ENCODE measurements at regions not wholly inside any gene's neighbourhood (a gene's known extent, or its start where the extent isn't known, plus 50 kb on each side); places are given as distances from the start of the nearest gene placed in this dataset.

- Histone ChIP-seq H3K36me3 (ENCODE audit: low read depth, low read length) (no peaks in the 10 kb centered on the region), H3K27me3 (ENCODE audit: low read length) (no peaks in the 10 kb centered on the region), H3K9me2 (replicated peaks; ENCODE audit: low read length) (no peaks in the 10 kb centered on the region), H3K9ac (ENCODE audit: low read length) (no peak overlapping the region), H4K20me1 (ENCODE audit: low read length) (no peaks in the 10 kb centered on the region), H2AFZ (ENCODE audit: low read length) (no peak overlapping the region), H3K79me2 (ENCODE audit: low read length) (no peaks in the 10 kb centered on the region), H3K4me3 (ENCODE audit: low read length) (no peak overlapping the region), H3F3A (ENCODE audit: low read length, unreplicated experiment) (no peaks in the 10 kb centered on the region), H3K4me1 (ENCODE audit: insufficient read depth, low read length) (no peaks in the 10 kb centered on the region), H3K9me3 (ENCODE audit: low read length) (no peaks in the 10 kb centered on the region), H3K27ac (ENCODE audit: low read length) (no peak overlapping the region), H3K4me2 (ENCODE audit: low read length) (no peak overlapping the region)
- ATAC-seq (no peak), DNase-seq (no peak)
- intact Hi-C loops (cut with micrococcal nuclease): loop anchor here (5.0 kb wide), 1 partner anchor 231 kb away; no protein-coding TSS in a partner anchor
- POLR2A ChIA-PET (ENCODE audit: unreplicated experiment): no interaction called here
- CTCF ChIA-PET: no interaction called here
- TF ChIP-seq CTCF (conservative IDR thresholded peaks at IDR 0.05; ENCODE audit: low read depth, low read length) (no peak), EZH2phosphoT487 (IDR thresholded peaks at IDR 0.05; ENCODE audit: borderline replicate concordance, low read length) (no peak), EZH2 (IDR thresholded peaks at IDR 0.05; ENCODE audit: low read length, unreplicated experiment) (no peak)
- no TSS peak for BruUV-seq (replicated peaks)
Measured at GRCh38 chr13:57858376-57858775, 226.8 kb downstream of the PCDH17 start.

GRCh38 chr13:57862879-57863278 is 231.3 kb downstream of the PCDH17 start:
- POLR2A ChIA-PET (ENCODE audit: unreplicated experiment): no interaction called here
- CTCF ChIA-PET: no interaction called here
- TF ChIP-seq EZH2phosphoT487 (IDR thresholded peaks at IDR 0.05; ENCODE audit: borderline replicate concordance, low read length): no peak
- no peak for TF ChIP-seq CTCF (conservative IDR thresholded peaks at IDR 0.05; ENCODE audit: low read depth, low read length)
- no peak for TF ChIP-seq EZH2 (IDR thresholded peaks at IDR 0.05; ENCODE audit: low read length, unreplicated experiment)

DNA sequence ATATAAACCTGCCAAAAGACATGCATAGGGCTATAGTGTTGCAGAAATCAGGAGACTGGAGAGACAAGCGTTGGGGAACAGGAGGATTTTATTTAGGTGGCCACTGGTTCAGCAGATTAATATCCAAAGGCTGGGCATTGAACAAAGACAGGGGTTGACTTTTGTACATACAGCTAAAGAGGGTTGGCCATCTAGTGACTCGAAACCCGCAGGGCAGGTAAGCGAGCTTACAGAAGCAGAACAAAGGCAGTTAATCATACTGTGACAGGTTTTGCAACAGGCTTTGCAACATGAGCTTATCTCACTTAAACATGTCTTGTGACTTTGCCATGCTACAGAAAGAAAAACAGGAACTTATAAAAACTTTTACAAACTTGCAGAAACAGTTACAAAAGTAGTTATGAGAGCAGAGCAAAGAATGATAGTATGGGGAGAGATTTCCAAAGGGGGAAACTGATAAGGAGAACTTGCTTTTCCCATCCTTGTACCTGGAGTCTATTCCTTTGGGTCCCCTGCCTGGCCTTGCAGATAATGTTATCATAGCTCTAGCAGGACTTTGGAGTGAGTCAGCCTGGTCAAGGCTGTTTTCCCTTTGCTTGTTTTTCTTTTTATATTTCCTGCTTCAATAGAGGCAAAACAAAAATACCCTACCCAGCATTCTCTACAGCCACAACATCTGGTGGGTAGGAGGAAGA is 234.2 kb downstream of the PCDH17 start:
- no peaks in the 10 kb centered on the region for H3K36me3 ChIP-seq (ENCODE audit: low read depth, low read length)

More at GRCh38 chr13:57862879-57863278, 231.3 kb downstream of the PCDH17 start:
- no TSS peak for BruUV-seq (replicated peaks)
- no peaks in the 10 kb centered on the region for H3K9me2 ChIP-seq (replicated peaks; ENCODE audit: low read length)
- no peak for DNase-seq
- H3K4me3 ChIP-seq (ENCODE audit: low read length): no peak overlapping the region
- no peaks in the 10 kb centered on the region for H3K27me3 ChIP-seq (ENCODE audit: low read length)
- H3K79me2 ChIP-seq (ENCODE audit: low read length): no peaks in the 10 kb centered on the region
- no peak overlapping the region for H3K27ac ChIP-seq (ENCODE audit: low read length)
- H2AFZ ChIP-seq (ENCODE audit: low read length): no peak overlapping the region
- H3K9me3 ChIP-seq (ENCODE audit: low read length): no peaks in the 10 kb centered on the region
- no peaks in the 10 kb centered on the region for H3F3A ChIP-seq (ENCODE audit: low read length, unreplicated experiment)
- intact Hi-C loops (cut with micrococcal nuclease): no loop called here
- H3K4me2 ChIP-seq (ENCODE audit: low read length): no peak overlapping the region
- no peaks in the 10 kb centered on the region for H3K36me3 ChIP-seq (ENCODE audit: low read depth, low read length)
- no peaks in the 10 kb centered on the region for H3K4me1 ChIP-seq (ENCODE audit: insufficient read depth, low read length)
- ATAC-seq: no peak
- H3K9ac ChIP-seq (ENCODE audit: low read length): no peak overlapping the region
- no peaks in the 10 kb centered on the region for H4K20me1 ChIP-seq (ENCODE audit: low read length)

More for the DNA sequence above, 234.2 kb downstream of the PCDH17 start:
- ChIA-PET POLR2A (ENCODE audit: unreplicated experiment) (interaction anchor here (1.1 kb wide), 1 partner anchor 99 kb away, joined by 4 read pairs; no protein-coding TSS in a partner anchor), CTCF (no interaction called here)
- Histone ChIP-seq H3K4me3 (ENCODE audit: low read length) (no peak overlapping the region), H4K20me1 (ENCODE audit: low read length) (no peaks in the 10 kb centered on the region), H3K9me2 (replicated peaks; ENCODE audit: low read length) (no peaks in the 10 kb centered on the region), H2AFZ (ENCODE audit: low read length) (no peak overlapping the region), H3K4me2 (ENCODE audit: low read length) (no peak overlapping the region), H3K9me3 (ENCODE audit: low read length) (no peaks in the 10 kb centered on the region), H3F3A (ENCODE audit: low read length, unreplicated experiment) (no peaks in the 10 kb centered on the region), H3K79me2 (ENCODE audit: low read length) (no peaks in the 10 kb centered on the region), H3K4me1 (ENCODE audit: insufficient read depth, low read length) (no peaks in the 10 kb centered on the region), H3K27ac (ENCODE audit: low read length) (no peak overlapping the region), H3K9ac (ENCODE audit: low read length) (no peak overlapping the region), H3K27me3 (ENCODE audit: low read length) (no peaks in the 10 kb centered on the region)
- BruUV-seq (replicated peaks): no TSS peak
- ATAC-seq (no peak), DNase-seq (no peak)
- TF ChIP-seq EZH2 (IDR thresholded peaks at IDR 0.05; ENCODE audit: low read length, unreplicated experiment) (no peak), EZH2phosphoT487 (IDR thresholded peaks at IDR 0.05; ENCODE audit: borderline replicate concordance, low read length) (no peak), CTCF (conservative IDR thresholded peaks at IDR 0.05; ENCODE audit: low read depth, low read length) (no peak)
- intact Hi-C loops (cut with micrococcal nuclease): no loop called here
